HCT116 (cell line): ENCODE measurements at regions not wholly inside any gene's neighbourhood (a gene's known extent, or its start where the extent isn't known, plus 50 kb on each side); places are given as distances from the start of the nearest gene placed in this dataset.

Experiments used
- CEBPB ChIP-seq: IDR thresholded peaks from 2 replicates; pipeline ENCODE4 v1.6.1; 2012; ENCODE audit warnings: low read depth
- CTCF ChIP-seq, 3 experiments: fragments of 200-600 bp in 1 of 3; sonication (generic) in 1 of 3; IDR thresholded peaks in 2 of 3; conservative IDR thresholded peaks in 1 of 3; 2 replicates each; pipeline ENCODE4 v1.5.1; 2012 to 2017; ENCODE audit warnings: low read depth in 2 of 3, low read length in 2 of 3, antibody characterized with exemption in 1 of 3, borderline replicate concordance in 1 of 3, control low read depth in 1 of 3, mild to moderate bottlenecking in 1 of 3, mixed read lengths in 1 of 3, mixed run types in 1 of 3, moderate library complexity in 1 of 3; ENCODE audit not compliant: insufficient read depth in 1 of 3
- MAX ChIP-seq: IDR thresholded peaks from 2 replicates; pipeline ENCODE4 v1.6.1; 2012
- POLR2A ChIP-seq: IDR thresholded peaks from 2 replicates; pipeline ENCODE4 v1.7.0; 2011; ENCODE audit warnings: borderline replicate concordance; ENCODE audit not compliant: insufficient read depth, insufficient read length; ENCODE audit errors: extremely low read depth
- POLR2AphosphoS5 ChIP-seq: IDR thresholded peaks from 2 replicates; pipeline ENCODE4 v1.6.1; 2011; ENCODE audit warnings: mild to moderate bottlenecking, low read depth, low read length, moderate library complexity
- REST ChIP-seq: IDR thresholded peaks from 2 replicates; pipeline ENCODE4 v1.6.1; 2012; ENCODE audit warnings: low read depth
- TCF7L2 ChIP-seq: IDR thresholded peaks from 2 replicates; pipeline ENCODE4 v1.7.0; 2011; ENCODE audit warnings: borderline replicate concordance, inconsistent platforms; ENCODE audit not compliant: insufficient read depth, insufficient read length; ENCODE audit errors: extremely low read depth
- ZFX ChIP-seq: fragments of 450-650 bp; IDR thresholded peaks from 2 replicates; pipeline ENCODE4 v1.6.1; 2017

GRCh38 chr10:33492701-33493345, 158.4 kb upstream of the NRP1 start:
- TF ChIP-seq TCF7L2 (no peak), POLR2A (no peak), CTCF (IDR thresholded peaks at IDR 0.05 in 2 of 3, conservative IDR thresholded peaks at IDR 0.05 in 1 of 3; ENCODE audit: borderline replicate concordance in 1 of 3, insufficient read depth in 1 of 3, low read depth in 2 of 3, low read length in 2 of 3) (no peak), ZFX (no peak), POLR2AphosphoS5 (no peak), CEBPB (no peak), MAX (no peak), REST (no peak)
